CD1c-positive myeloid dendritic cell (primary cell): ENCODE measurements at regions not wholly inside any gene's neighbourhood (a gene's known extent, or its start where the extent isn't known, plus 50 kb on each side); places are given as distances from the start of the nearest gene placed in this dataset.
"Not testable (repeated sequence)": the region's sequence is repeated elsewhere in the genome, so short reads cannot be mapped to it uniquely, and the experiment has no call there.

Experiments used
- DNase-seq: peaks from one replicate; pipeline ENCODE4 v3.0.0-alpha.2; 2016; ENCODE audit errors: extremely low spot score

DNA sequence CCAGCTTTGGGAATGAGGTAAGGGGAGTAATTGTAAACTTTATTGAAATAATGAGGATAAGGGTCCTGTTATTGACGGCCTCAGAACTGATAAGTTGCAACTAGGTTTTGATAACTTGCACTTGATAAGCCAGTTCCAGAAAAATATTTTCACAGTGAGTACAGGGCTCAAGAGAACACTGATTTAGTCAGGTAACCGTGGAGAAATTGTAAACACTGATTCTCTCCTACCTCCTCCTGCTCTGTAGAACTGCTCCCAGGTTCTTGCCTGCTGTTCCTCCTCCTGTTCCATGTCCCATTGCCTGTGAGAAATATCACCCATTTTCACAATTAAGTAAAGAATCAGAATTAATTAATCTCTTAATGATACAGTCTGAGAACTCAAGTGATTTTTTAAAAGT lies 55.0 kb upstream of the CXXC4 start:
- DNase-seq = no peak

DNA sequence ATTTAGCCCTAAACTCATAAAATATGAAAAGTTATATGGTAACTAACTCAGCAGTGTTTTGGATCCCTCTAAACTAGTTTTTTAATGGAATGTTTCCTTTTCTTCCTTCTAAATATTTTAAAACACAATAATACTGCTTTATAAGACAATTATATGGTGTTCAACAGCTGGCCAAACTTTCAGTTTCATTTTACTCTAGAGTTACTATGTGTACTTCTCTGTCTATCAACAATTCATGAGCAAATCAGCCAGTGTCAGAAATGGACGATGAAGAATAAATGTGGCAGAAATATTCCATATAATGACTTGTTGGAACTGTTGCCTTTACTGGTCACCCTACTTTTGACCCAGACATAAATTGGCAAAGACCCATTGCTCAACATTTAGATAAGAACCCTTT lies 64.8 kb upstream of the CXXC4 start:
- no peak for DNase-seq

DNA sequence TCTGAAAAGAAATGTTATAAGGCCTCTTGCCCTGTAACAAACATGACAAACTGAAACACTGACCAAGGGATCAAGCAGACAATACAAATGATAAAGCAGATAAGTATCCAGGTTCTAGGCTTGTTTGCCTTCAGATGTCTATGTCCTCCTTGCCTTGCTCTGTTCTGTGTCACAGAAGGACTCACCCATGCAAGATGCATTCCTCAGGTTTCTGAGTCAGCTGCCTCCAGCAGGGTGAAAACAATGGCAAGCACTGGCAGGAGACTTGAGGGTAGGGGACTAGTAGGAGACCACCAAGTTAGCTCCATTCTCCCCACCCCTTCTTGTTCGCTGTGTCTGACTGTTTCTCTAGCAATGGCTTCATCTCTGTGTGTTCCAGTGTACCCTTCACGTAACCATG lies 76.6 kb upstream of the CXXC4 start:
- DNase-seq = no peak

DNA sequence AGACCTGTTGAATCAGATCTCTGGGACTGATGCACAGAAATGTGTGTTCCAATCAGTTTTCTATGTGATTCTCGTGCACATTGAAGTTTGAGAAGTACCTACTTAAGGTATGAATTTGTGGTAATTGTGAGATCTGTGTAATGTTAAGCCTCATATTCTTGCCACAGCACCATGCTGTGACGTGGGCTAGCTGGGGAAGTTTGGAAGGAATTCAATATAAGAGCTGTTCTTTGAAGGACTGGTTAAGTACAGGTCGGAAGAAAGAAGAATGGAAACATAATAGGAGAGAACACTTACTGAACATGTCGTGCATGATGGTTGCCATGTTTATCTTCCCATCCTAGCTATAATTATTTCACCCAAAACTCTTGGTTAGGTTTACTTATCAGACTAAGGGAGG lies 79.7 kb upstream of the CXXC4 start:
- no peak for DNase-seq

DNA sequence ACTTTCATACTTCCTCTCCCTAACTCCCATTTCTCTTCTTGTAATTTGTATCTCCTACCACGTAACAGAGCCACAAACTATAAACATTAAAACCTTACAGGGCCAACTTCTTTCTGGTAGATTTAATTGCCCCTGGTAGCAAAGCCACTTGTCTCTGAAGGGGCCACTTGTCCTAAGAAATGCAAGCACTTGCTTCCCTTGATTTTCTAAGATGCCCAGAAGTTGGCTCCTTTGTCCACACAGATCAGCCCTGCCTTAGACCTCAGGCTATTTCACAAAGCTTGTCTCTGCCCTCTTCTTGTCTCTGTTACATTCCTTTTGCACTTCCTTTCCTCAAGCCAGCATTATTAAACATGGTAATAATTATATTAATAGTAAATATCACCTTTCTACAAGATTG lies 80.6 kb upstream of the CXXC4 start:
- no peak for DNase-seq

DNA sequence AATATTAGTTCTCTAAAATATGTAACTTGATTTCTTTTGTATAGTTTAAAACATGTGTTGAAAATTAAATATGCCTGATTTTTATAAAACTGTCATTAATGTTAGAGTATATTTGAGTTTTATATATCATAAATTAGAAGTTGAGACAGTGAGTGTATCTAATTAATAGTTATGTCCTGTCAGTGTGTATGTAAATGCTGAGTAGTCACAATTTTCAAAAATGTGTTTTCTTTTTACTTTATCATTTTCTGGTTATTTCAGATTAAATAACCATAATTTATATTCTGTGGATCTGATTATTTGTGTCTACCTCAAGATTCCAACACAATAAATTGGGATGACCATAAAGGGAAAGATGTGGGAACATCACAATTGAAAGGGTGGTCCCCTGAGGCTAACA lies 82.7 kb upstream of the CXXC4 start:
- DNase-seq = no peak

DNA sequence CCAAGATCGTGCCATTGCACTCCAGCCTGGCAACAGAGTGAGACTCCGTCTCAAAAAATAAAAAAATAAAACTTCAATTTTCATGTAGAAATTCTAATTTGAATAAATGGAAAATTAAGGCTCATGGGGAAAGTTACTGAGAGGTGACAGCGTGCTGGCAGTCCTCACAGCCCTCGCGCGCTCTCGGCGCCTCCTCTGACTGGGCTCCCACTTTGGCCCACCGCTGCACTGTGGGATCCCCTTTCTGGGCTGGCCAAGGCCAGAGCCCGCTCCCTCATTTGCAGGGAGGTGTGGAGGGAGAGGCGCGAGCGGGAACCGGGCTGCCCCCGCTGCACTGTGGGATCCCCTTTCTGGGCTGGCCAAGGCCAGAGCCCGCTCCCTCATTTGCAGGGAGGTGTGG lies 86.8 kb upstream of the CXXC4 start:
- DNase-seq = not testable (repeated sequence)

DNA sequence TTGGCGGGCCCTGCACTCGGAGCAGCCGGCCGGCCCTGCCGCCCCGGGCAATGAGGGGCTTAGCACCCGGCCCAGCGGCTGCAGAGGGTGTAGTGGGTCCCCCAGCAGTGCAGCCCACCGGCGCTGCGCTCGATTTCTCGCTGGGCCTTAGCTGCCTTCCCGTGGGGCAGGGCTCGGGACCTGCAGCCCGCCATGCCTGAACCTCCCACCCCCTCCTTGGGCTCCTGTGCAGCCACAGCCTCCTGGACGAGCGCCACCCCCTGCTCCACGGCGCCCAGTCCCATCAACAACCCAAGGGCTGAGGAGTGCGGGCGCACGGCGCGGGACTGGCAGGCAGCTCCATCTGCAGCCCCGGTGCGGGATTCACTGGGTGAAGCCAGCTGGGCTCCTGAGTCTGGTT lies 87.4 kb upstream of the CXXC4 start:
- DNase-seq = not testable (repeated sequence)

DNA sequence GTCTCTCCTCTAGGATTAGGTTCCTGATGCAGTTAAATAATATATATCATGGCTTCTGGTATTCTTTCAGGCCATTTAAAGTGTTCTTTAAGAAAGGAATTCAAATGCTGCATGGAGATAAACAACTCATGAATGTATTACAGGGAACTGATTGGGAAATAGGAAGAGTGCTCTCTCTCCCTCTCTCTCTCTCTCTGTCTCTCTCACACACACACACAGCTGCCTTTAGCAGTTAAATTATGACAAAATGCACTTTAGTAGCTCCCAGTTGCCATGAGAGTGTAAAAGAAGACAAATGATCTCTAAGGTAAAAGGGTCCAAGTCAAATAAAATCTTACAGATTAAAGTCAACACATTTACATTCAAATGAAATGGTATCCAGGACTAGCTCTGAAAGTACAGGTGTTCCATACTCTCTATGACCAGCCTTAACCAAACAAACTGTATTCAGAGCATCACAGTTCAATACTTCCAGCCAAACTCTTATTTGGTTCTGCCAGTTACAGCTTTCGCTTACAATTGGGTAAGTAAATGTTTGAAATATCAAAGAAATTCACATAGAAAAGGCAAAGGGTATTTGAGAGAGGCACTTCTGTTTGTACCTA lies 94.7 kb upstream of the CXXC4 start:
- no peak for DNase-seq

DNA sequence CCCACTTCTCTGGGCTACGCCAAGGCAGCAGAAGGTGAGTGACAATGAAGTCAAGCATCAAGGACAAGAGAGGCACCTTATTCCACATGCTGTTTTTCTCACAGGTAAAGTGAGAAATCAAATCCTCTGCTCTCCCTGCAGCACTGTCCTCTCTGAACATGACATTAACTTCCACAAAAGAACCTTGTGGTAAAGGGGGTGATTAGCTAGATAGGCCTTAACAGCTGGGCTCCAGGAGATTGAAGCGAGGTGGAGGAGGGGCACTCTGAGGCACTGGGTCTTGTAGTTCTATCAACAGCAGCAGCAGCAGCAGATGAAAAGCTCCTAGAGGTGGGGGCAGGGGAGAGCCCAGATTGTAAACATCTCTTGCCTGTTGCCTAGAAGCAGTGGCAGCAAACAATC lies 96.8 kb upstream of the CXXC4 start:
- DNase-seq = no peak

DNA sequence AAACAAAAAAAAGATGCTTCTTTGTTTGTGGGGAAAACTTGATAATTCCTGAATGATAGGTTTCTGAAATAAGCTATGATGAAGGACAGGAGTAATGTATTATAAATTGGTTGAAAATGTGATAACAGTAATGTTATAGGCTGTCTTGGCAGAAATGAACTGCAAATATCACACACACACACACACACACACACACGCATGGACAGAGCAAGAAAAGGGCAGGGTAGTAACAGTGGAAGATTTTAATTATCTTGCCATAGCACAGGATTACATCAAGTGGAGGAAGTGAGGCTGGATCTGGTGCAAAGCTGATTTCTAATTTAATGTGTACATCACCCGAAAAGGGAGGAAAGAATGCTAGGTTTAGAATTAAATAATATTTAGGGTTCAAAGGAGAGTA lies 97.5 kb upstream of the CXXC4 start:
- no peak for DNase-seq

DNA sequence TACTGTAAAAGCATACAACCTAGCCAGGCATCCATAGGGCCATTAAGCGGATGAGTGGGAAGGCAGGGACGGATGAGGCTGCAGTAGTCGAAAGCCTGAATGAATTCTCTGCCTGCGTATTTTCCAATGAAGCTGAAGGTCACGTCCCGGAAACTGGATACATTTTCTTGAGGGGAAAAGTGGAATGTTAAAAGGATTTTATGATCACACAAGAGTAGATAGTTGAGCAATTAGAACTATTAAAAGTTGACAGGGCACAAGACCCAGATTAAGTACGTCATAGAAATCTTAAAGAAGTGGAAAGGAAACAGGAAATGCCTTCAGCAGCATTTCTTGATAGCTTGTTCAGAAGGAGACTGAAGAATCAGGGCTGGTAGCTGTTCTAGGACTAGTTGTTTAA lies 98.3 kb upstream of the CXXC4 start:
- no peak for DNase-seq

DNA sequence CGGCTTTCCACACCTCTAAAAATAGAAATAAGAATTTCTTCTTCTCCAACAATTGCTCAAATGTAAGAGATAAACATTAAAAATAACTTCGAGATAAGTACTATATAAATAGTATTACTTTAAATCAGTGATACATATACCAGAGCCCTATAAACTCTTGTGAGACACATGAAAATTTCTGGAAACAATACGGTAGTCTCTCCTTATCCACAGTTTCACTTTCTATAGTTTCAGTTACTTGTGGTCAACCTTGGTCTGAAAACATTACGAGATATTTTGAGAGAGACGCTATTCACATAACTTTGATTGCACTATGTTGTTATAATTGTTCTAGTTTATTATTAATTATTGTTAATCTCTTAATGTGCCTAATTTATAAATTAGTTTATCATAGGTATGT lies 101.5 kb upstream of the CXXC4 start:
- DNase-seq = no peak

DNA sequence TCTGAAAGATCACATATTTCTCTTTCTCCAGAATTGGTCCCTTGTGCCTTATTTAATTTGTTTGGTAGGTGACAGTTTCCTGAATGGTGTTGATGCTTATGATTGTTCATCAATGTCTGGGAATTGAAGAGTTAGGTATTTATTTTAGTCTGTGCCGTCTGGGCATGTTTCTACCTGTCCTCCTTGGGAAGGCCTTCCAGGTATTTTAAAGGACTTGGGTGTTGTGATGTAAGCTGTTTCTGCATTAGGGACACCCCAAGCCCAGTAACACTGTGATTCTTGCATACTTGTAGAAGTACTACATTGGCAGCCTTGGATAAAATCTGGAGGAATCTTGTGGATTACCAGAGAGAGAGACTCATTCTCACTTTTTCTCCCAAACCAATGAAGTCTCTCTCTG lies 120.8 kb upstream of the CXXC4 start:
- DNase-seq = no peak

DNA sequence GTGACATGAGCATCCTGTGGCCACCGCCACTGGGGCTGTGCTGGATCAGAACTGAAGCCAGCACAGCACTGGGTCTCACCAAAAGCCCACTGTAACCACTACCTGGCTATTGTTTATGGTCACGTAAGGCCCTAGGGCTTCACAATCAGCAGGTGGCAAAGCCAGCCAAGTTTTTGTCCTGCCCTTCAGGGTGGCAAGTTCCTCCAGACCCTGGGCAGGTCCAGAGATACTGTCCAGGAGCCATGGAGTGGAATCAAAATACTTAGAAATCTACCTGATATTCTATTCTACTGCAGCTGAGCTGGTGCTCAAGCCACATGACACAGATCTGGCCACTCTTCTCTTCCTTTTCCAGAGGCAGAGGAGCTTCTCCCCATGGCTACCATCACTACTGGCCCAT lies 121.2 kb upstream of the CXXC4 start:
- DNase-seq = no peak

DNA sequence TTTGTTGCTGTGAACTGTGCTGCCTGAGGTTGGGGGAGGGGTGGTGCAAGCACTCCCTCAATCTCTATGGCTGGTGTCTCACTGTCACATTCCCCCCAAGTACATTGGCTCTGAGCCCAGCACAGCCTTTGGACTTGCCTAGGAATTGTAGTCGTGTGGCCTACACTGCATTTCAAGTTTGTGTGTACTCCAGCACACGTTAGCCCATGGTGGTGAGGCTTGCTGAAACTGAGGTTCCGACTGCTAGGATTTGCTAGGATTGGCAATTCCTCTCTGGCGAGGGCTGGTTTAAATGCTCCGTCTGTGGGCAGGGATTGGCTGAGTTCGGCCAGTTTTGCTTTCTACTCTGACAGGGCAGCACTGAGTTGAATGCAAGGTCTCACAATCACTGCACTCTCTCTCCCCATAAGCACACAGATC lies 121.7 kb upstream of the CXXC4 start:
- no peak for DNase-seq

DNA sequence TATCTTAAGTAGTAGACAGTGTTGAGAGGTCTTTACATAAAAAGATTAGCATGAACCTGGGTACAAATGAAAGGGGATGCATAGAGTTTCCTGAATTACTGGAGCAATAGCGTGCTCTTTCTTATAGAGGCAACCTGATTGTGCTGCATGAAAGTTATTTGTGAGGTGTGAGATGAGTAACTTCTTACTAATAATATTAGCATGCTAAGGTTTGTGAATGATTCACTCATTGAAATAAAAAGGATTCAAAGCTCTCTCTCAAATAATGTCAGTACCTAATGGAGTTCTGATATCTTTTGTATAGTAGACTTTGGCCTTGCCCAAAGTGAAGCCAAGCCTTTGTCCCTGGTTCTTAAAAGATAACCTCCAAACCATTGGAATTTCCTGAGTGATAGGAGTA lies 131.0 kb upstream of the CXXC4 start:
- DNase-seq = no peak

DNA sequence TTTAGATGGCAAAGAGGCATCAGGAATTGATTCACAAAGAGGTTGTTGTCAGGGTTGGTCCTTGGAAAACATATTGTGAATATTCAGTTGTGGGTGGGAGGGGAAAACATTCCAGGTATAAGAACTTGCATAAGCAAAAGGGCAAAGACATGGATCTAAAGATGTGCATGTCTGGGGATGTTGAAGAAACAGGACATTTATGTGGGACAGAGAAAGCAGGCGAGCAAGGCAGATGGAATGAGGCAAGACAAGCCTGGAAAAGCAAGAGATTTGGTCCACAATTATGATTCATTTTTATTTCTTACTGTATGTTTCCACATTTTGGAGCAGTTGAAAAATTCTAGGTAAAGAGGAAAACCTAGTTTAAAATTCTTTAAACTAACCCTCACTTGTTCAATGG lies 134.9 kb upstream of the CXXC4 start:
- no peak for DNase-seq

DNA sequence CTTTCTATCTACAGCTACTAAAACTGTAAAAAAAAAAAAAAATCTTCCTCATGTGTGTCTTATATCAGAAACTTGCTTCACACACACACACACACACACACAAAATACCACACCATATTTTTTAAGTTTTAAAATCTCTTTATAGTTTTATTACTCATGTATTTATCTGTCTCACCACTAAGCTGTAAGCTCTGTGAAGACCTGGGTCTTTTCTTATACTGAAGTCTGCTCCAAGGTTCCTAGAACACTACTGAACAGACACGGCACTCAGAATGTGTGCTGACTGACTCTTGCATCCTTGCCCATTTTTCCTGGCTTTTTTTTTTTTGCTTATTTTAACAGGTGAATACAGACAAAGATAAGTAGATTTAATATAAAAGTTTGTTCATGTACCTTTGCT lies 135.6 kb upstream of the CXXC4 start:
- no peak for DNase-seq

DNA sequence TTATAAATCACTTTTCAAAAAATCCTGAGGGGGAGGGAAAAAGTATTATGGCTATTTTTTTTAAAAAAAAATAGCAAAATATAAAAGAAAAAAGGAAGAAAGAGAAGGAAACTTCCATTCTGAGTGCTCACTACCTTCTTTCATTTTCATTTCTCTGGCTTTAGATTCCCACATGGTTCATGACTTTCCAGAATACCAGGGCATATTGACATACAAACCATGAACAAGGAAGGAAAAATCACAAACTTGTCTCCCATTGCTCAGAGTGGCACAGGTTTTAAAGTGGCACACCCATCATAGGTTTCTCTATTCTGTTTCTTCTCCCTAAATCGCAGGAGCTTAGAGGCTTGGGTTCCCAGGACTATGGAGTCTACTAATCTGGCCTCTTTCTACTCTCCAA lies 136.3 kb upstream of the CXXC4 start:
- DNase-seq = no peak

DNA sequence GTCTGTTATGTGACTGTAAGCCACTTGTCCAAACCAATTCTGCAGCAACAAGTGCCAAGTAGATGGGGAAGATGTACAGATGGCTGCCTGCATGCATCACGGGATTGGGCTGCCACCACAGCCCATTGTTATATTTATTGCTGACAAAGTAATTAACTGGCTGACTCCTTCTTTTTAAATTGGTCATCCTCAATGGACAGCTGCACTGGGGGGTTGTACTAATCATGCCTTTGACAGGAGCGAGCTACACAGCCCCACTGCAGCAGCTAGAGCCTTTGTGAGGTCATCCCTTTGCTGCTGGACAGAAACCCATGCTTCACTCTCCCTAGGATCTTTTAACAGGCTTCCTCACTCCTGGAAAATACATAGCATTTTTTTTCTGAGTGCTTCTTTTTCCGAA lies 146.7 kb upstream of the CXXC4 start:
- DNase-seq = no peak

DNA sequence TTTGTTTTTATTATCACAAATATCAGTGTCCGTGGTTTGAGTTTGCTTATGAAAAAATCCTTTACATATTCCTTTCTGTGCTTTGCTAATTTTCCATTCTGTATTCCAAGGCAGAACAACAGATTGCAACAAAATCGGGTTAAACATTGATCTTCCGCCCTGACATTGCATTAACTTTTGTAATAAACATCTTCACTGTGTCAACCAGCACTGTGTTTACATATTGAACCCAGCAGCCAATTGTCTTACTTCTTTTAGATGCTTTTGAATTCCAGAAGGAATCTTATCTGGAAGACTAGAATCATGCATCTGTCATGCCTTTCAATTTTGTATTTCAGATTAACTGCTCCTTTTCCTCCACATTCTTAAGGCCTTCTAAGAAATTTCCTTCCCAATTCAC lies 147.8 kb upstream of the CXXC4 start:
- no peak for DNase-seq

DNA sequence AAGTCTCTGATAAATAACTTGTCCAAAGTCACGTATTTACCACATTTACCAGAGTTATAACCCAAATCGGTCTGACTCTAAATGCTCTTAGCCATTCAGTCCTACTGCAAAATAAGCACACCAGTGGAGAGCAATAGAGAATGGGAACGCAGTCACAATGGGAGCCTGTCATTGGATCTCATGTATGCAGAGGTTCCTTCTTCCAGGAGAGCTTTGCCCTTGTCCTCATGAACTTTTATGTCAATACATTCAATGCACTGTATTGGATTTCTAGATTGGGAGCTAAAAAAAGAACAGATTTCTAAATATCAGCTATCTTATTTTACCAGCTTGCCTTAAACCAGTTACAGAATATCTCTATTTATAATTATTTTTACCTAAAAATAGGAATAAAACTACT lies 149.1 kb upstream of the CXXC4 start:
- no peak for DNase-seq

DNA sequence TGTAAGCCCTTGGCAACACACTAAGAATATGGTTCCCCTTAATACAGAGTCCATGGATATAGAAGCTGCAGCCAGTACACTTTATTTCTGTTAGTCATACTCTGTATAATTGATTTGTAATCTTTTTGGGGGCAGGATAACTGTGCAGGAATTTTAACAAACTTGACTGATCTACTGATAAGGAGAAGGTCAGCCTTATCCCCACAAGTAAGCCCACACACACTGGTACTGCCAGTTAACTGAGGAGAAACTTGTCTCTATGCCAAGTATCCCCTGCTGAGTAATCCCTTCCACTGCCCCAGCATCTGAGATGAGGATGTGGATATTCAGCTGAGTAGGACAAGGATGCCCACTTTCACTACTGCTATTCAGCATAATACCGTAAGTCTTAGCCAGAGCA lies 154.9 kb upstream of the CXXC4 start:
- no peak for DNase-seq

DNA sequence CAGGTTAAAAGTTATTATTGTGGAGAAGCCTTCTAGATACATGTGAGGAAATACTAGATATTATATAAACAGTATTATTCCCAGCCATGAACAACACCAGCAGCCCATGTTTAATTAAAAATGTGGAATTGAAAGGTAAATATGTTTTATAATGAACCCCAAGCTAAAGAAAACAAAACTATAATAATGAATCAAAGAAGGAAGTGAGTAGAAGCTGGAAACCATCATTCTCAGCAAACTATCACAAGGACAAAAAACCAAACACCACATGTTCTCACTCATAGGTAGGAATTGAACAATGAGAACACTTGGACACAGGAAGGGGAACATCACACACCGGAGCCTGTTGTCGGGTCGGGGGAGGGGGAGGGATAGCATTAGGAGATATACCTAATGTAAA lies 167.6 kb upstream of the CXXC4 start:
- not testable (repeated sequence) for DNase-seq
